MV-4-11 (cell line): ENCODE measurements at regions not wholly inside any gene's neighbourhood (a gene's known extent, or its start where the extent isn't known, plus 50 kb on each side); places are given as distances from the start of the nearest gene placed in this dataset.
"Not testable (repeated sequence)": the region's sequence is repeated elsewhere in the genome, so short reads cannot be mapped to it uniquely, and the experiment has no call there.

Source experiments
- DNase-seq: peaks from one replicate; lab custom pipeline; 2025; lab: John Stamatoyannopoulos, UW

DNA sequence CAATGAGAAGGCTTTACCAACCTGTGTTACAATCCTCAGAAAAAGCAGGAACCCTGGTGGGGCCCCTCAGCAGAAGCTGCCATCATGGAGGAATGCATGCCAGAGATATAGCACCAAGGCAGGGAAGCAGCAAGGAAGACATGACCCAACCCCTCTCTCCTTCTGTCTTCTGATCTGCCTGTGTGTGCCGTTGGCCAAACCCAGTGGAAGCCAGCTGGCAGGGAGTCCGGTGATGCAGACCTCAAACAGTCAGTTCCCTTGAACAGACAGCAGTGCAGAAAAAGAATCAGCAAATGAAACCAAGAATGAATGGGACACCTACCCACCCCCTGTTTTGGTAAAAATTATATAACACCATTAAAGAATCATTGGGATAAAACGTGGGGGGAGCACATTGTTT lies 234.2 kb downstream of the ZNF608 start:
- DNase-seq: no peak

DNA sequence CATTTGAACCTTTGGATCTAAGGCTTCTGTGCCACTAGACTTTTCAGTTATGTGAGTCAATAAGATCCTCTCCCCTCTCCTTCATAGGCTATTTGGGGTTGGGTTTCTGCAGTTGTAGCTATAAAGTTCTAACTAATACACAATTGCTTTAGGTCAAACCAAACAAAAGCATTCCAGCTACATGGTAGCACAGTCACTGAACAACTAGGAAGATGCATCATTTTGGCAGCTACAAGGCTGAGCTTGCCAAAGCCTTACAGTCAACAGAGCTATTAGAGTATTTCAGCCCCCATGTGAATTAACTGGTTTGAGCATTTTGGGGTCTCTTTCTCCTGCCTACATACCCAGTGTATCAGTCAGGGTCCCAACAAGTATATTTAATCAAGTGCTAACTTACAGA lies 234.6 kb downstream of the ZNF608 start:
- DNase-seq: no peak

DNA sequence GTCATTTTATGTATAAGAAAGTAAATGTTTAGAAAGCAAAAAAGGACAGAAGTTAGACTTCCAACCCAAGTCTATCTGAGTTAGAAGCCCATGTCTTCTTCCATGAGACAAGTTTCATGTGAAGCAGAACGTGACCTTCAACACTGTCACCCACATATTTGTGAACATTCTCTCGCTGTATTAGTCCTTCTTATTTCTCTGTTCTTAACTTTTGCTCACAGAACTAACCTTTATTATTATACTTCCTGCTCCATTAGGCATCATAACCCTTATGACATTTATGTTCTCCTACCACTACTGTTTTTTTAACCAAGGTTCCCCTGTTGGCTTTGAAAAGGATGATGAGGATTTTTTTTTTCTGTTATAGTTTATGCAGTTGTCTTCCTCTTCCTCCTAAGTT lies 238.8 kb downstream of the ZNF608 start:
- DNase-seq: no peak

DNA sequence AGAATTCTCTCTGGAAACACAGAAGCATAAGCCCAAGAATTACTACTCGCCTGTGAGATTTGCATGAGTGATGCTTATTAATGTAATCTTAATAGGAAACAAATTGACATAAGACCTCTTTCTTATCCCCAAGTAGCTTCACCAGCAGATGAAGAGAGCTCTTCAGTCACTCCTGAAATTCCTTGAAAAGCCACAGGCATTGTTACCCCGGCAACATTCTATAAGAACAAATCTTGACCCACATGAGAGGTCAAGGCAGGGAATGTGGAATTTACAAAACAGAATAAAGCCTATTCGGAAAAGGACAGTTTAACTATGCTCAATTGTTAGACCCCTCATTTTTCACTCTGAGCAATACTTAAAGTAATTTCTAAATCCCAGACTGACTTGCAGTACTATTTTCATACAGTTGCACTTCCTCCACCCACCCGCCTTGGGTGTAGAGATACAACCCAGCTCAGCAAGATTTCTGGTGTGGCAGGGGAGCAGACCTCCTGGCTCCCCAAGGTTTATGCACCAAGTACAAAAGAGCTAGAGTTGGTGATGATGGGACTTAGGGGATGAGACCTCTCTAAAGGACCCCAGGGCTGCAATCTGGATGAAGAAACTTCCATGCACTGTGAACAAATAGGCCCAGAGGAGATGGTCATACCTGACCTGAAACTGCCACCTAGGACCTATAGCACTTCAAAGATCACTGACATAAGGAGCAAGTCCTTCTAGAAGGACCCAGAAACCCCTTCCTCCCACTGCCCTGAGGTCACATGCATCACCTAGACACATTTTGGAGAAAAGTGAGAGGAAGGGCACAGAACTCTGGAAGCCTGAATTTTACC lies 242.1 kb downstream of the ZNF608 start:
- DNase-seq: peak; percentile 47

DNA sequence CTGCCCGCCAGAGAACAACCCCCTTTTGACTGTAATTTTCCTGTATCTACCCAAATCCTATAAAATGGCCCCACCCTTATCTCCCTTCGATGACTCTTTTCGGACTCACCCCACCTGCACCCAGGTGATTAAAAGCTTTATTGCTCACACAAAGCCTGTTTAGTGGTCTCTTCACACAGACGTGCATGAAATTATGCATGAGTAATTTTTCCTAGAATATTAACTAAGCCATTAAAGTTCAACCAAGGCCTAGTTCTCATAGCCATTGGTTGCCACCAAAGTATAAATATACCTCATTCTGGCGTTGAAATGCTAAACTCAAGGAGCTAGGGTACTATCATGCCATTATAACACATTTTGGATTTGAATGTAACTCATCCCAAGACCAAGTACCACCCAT lies 243.9 kb downstream of the ZNF608 start:
- no peak for DNase-seq

DNA sequence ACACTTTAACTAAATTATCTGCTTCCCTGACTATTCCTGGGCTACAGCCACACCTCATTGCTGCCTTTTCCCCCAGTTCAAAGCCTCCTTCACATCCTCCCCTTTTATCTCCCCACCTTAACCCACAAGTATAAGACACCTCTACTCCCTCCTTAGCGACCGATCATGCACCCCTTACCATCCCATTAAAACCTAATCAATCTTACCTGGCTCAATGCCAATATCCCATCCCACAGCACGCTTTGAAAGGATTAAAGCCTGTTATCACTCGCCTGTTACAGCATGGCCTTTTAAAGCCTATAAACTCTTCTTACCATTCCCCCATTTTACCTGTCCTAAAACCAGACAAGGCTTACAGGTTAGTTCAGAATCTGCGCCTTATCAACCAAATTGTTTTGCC lies 246.6 kb downstream of the ZNF608 start:
- not testable (repeated sequence) for DNase-seq

DNA sequence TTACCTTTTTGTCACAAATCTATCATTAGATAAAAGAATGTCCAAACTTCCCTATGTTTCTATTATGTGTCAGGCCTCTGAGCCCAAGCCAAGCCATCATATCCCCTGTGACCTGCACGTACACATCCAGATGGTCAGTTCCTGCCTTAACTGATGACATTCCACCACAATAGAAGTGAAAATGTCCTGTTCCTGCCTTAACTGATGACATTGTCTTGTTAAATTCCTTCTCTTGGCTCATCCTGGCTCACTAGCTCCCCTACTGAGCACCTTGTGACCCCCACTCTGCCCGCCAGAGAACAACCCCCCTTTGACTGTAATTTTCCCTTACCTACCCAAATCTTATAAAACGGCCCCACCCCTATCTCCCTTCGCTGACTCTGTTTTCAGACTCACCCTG lies 249.5 kb downstream of the ZNF608 start:
- DNase-seq: not testable (repeated sequence)

DNA sequence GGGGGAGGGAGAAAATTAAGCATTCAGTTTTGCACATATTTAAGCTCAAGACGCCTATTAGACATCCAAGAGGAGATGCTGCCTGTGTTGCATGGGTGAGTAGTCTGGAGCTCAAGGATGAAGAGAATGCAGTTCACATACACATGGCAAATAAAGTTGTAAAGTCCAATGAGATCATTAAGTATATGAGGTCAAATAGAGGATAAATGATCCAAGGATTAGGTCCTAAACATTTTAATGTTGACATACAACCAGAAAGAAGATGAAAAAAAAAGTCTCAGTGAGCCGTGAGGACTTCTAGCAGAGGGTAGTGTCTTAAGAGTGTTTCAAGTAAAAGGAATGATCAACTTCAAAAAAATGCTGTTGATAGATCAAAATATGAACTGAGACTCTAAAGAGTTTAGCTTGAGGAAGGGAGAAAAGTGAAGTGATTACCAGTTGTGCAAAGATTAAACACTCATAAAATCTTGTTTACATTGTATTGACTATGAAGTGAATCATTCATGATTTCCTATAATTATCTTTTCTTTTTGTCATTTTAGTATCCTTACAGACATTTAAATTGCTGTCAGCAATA lies 251.8 kb downstream of the ZNF608 start:
- no peak for DNase-seq

DNA sequence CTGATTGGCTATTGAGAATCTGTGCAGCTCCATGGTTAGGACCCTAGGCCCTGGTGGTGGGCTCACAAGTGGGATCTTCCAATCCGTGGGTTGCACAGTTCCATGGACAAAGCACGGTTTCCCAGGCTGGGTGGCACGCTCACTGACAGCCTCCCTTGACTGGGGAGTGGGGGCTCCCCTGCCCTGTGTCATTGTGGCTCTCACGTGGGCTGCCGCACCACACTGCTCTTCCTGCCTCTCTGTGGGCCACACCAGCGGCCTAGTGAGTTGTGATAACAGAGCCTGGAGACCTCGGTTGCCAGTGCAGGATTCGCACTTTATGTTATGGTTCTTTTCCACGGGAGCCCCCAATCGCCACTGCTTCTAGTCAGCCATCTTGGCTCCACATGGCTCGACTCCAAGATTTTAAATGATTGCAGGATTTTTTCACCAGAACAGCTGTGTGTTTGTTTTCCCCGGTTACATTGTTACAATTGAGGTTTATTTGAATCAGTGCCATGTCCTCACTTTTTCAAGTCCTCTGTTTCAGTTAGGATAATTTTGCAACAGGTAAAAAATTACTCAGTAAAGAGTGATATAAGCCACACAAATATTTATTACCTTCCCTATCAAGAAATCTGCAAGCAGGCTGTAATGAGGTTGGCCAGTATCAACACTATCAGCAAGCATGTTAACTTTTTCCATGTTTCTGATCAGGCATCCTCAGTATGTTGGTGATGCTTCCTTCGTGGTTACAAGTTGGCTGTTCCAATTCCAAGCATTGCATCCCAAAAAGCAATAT lies 253.8 kb downstream of the ZNF608 start:
- DNase-seq: no peak

DNA sequence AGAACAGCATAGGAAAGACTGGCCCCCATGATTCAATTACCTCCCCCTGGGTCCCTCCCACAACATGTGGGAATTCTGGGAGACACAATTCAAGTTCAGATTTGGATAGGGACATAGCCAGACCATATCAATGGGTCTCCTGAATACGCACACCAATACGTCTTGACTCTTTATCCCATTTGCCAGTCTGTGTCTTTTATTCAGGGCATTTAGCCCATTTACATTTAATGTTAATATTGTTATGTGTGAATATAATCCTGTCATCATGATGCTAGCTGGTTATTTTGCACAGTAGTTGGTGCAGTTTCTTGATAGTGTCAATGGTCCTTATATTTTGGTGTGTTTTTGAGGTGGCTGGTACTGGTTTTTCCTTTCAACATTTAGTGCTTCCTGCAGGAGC lies 256.1 kb downstream of the ZNF608 start:
- DNase-seq: not testable (repeated sequence)

DNA sequence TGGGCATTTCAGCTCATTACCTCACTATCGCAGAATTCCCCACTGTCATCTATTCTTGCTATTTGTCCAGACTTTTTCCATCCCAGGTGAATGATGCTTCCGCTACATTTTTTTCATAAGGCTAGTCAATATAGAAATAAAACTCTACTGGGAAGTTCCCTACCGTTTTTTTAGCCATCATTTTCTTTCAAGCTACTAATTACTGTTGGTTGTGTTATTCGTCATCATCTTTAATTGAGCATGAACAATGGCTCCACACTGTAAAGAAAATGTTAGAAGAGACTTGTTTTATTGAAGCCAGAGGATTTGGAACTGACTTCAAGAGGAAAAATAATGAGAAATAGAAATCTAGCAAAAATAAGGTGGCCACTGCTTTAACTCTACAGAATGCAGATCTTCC lies 265.0 kb downstream of the ZNF608 start:
- DNase-seq: no peak

DNA sequence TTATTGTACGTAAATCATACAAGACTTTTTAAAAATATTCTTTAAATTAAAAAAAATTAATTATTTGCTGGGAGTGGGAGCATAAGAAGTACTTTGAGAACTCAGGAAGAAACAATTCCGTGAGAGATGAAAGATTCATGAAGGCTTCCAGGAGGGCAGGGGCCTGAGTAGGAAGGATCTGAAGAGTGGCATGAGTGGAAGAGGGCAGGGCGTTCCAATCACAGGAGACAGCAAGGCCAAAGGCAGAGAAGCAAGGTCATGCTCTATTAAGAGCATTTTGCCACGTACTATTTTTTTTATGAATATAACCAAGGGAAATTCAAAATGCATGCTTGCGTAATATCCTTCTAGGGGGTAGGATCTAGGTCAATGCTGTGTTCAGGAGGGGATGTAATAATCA lies 265.5 kb downstream of the ZNF608 start:
- no peak for DNase-seq

DNA sequence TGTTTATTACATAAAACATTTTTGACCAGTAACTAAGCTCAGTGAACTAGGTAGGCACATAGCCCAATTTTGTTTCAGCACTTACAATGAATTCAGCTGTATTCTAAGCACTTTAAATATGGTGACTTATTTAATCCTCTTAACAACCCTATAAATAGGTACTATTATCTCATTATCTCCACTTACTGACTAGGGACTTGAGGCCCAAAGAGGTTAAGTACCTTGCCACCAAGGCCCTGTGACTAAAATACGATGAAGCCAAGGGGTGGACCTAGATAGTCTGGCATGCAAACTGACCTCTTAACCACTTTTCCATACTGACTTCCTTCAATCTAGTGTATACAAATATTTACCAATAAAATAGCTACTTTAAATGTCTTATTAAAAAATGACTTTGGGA lies 266.4 kb downstream of the ZNF608 start:
- no peak for DNase-seq

DNA sequence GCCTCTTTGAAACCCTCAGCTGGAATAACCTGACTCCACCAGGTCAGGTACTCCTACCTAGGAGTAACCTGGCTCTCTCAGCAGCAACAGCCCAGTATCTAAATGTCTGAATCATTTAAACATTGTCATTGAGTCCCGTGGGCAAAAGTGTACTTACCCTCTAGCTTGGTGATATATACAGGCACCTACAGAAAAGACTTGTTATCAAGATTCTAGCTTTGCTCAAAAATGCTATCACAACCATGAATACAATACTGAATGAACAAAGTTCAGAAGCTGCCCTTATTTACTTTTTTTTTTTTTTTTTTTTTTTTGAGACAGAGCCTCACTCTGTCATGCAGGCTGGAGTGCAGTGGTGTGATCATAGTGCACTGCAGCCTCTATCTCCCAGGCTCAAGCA lies 268.2 kb downstream of the ZNF608 start:
- DNase-seq: no peak

DNA sequence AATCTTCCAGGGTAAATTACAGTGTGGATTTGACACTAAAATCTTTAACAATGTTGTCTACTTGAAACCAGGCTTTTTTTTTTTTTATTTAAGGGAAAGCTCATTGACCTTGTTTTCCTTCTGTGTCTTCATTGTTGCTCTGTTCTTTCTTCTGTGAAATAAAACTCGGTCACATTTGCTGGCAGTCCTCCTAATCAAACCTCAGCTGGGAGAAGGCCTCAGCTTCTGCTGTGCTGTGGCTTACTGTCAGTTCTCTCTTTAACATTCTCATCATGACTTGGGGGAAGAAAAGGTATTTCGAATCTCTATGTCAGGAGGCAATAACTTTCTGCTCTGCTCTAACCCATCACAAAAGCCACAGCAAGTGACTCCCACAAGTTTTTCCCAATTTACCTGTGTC lies 268.9 kb downstream of the ZNF608 start:
- no peak for DNase-seq

DNA sequence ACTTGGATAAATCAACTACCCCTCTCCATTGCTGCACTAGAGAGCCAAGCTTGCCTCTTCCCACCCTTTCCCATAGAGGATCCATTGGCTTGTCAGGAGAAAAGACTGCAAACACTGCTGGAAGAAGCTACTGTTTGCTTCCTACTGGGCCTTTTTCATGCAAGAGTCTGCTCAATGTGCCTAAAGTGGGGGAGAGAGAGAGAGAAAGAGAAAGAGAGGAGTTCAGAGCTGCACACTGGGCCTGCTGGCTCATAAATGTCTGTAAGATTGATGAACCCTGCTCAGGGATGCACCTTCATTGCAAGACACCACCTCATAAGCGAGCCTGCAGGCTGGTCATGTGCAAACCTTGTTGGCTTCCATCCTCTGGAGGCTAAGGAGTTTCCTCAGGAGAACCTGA lies 269.4 kb downstream of the ZNF608 start:
- DNase-seq: no peak

DNA sequence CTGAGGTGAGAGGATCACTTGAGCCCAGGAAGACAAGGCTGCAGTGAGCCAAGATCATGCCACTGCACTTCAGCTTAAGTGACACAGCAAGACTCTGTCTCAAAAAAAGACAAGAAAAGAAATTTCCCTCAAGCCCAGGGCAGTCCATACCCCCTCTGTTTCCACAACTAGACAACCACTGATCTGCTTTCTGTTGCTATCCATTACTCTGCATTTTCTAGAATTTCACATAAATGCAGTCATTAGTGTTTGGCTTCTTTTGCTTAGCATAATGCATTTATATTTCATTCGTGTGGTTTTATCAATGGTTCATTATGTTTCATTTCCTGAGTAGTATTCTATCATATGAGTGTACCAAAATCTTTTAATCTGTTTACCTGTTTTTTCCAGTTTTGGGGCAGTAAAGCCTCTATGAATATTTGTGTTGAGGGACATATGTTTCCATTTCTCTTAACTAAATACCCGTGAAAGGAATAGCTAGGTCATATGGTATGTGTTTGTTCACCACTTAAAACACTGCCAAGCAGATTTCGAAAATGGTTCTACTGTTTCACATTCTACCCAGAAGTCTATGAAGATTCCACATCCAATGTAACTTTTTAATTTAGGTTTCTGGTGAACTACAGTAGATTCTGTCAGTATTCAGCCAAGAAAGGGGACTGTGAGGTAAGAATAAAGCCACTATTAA lies 271.8 kb downstream of the ZNF608 start:
- no peak for DNase-seq

DNA sequence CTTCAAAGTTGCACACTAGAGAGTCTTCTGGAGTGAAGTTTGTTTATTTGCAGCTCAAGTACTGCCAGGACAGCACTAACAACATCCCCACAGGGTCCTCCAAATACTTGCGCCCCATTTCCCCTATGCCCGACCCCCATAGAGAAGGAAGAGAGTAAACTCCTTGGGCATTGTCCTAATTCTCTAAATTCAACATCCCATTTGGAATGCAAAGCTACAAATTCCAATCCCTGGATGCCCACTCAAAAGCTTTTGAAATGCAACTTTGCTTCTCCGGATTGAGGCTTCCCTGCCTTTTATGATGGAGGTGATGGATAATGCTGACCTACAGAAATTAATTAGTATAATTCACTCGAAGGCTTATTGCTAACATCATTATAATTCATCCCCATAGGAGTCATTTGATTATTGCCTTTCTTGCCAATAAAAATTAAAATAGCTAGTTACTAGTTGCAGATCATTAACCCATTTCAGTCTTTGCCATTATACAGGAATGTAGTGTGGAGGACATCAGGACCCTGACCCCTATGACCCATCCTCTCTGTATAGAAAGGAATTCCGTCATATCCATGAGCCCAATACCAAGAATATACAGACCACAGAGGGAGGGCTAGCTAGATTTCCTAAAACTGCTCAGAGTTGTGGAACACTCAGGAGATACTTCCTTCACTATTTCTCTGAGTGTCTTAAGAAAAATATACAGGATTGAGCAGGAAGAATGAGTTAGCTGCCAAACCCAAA lies 277.6 kb downstream of the ZNF608 start:
- no peak for DNase-seq

DNA sequence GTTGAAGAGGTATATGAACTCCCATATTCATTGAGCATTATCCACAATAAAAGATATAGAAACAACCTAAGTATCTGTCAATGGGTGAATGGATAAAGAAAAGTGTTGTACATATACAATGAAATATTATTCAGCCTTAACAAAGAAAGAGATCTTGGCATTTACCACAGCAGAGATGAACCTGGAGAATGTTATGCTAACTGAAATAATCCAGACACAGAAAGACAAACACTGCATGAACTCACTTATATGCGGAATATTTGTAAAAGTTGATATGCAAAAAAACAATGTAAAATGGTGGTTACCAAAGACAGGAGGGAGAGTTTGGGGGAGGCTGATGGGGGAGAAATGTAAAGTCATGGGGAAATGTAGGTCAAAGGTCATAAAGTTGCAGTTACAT lies 278.7 kb downstream of the ZNF608 start:
- no peak for DNase-seq

DNA sequence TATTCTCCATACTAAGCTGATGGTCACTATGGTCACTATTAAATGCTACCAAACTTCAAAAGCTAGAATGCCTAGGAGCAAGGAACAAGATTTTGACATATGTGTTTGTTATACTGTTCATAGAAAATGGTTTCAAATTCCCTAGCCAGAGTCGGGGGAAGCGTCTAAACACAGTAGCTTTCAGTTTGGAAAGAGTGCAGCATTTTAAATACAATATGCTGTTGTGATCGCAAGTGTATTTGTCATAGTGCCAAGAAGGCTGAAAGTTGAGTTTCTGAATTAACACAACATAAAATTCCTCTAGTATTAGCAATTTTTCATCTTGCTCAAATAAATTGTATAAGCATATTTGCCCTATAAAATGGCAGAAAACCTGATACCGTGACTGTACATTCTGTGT lies 280.4 kb downstream of the ZNF608 start:
- no peak for DNase-seq

DNA sequence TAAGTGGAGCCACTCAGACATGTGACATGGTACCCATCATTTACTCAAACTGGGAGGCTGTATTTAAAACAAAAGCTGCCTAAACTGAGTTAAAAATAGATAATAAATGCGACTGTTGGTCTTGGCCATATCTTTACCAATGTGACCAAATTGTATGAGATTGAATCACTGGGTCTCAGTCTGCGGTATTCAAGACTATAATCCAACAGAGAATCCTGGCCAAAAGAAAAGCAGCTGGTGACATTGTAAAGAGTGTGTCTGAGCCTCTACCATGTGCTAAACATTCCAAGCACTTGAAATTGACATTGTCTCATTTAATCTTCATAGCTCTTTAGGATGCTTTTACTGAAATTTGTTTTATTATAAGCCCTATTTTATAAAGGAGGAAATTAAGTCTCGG lies 282.6 kb downstream of the ZNF608 start:
- DNase-seq: no peak

DNA sequence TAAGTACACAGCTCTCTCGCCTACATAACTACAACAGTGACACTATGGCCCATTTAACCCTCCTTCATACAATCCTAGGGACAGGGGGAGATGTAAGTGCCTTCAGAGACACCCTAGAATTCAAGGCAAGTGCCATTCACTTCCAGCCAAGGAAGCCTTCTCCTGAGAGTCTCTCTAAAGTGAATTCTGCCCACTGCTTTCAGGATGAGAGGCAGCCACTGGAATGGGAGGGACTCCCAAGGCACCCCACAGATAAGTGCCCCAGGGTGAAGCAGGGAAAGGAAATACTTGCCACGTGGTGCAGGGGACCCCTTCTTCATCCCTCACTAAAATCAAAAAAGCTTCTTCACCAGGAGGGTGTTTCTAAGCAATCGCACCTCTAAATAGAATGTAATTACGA lies 283.7 kb downstream of the ZNF608 start:
- no peak for DNase-seq
